ENCODE measurements at regions not wholly inside any gene's neighbourhood (a gene's known extent, or its start where the extent isn't known, plus 50 kb on each side); places are given as distances from the start of the nearest gene placed in this dataset.

DNA sequence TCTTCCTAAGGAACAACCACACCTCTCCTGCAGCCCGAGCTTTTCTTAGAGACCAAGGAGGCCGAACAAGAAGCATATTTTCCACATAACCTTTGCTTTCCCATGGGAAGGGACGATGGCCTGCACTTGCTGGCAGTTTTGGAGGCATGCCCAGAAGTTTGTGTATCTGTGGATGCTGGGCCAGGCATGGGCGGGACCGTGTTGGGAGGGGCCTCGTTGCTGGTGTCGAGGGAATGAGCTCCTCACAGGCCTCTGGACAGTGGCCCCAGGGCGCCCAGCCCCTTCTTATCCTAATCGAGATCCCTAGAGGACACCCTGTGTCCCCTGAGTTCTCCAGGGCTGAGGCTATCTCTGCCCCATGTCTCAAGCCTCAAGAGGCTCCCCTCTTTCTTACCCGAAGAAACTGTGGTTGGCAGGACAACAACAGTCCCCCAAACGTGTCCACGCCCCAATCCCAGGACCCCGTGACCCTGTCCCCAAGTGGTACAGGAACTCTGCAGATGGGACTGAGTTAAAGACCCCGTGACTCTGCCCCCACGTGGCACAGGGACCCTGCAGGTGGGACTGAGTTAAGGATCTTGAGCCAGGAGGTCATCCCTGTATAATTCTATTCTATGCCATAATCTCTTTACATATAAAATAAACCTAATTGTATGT is 99.5 kb upstream of the BHLHE23 start:
- no peaks in the 10 kb centered on the region for H4K20me1 ChIP-seq (replicated peaks; ENCODE audit: control insufficient read depth, extremely low read depth, insufficient read depth, low read length)
- H3K9ac ChIP-seq (replicated peaks; ENCODE audit: extremely low read depth, insufficient read depth, low read length) = no peak overlapping the region
- ChIA-PET CTCF (no interaction called here), POLR2A (no interaction called here)
- no peaks in the 10 kb centered on the region for H3K36me3 ChIP-seq (ENCODE audit: control insufficient read depth in 2 of 2, extremely low read depth in 1 of 2, insufficient read depth in 2 of 2, low read length in 2 of 2)
- H3K4me3 ChIP-seq (replicated peaks in 1 of 3; ENCODE audit: insufficient read depth in 1 of 3, low read depth in 1 of 3, low read length in 3 of 3) = no peak overlapping the region
- no peak overlapping the region for H3K27ac ChIP-seq (ENCODE audit: insufficient read depth, low read depth, low read length)
- no peak for FAIRE-seq
- dilution Hi-C loops (cut with MboI; ENCODE audit: extremely low pct_ligation_motif_present, low sequenced_read_pairs) = no loop called here
- H2AFZ ChIP-seq (ENCODE audit: low read depth, low read length) = no peak overlapping the region
- H3K4me1 ChIP-seq (ENCODE audit: control insufficient read depth, extremely low read depth, insufficient read depth, low read length) = peaks cover 4% of the 10 kb centered on the region
- intact Hi-C loops (cut with micrococcal nuclease) = no loop called here
- no peaks in the 10 kb centered on the region for H3K9me1 ChIP-seq (replicated peaks; ENCODE audit: control insufficient read depth, extremely low read depth, insufficient read depth, low read length)
- no peaks in the 10 kb centered on the region for H3K9me3 ChIP-seq (replicated peaks; ENCODE audit: control insufficient read depth, insufficient read depth, low read length)
- DNase-seq (ENCODE audit: low read depth, low spot score) = no peak
- no peak for TF ChIP-seq POLR2AphosphoS5 (IDR thresholded peaks at IDR 0.05; ENCODE audit: insufficient read depth, low read depth, low read length)
- no peak for TF ChIP-seq FOS (IDR thresholded peaks at IDR 0.05; ENCODE audit: borderline replicate concordance, insufficient read depth, low read length)
- TF ChIP-seq CTCF (IDR thresholded peaks at IDR 0.05; ENCODE audit: extremely low read depth in 1 of 2, insufficient read depth in 1 of 2, low read depth in 1 of 2, low read length in 2 of 2) = no peak
- no peak for TF ChIP-seq MYC (IDR thresholded peaks at IDR 0.05; ENCODE audit: low read depth, low read length)
- TF ChIP-seq GATA2 (IDR thresholded peaks at IDR 0.05; ENCODE audit: insufficient read depth, insufficient read length, low read depth, low read length) = no peak
- no peak for TF ChIP-seq POLR2A (IDR thresholded peaks at IDR 0.05; ENCODE audit: low read depth, low read length)
- TF ChIP-seq EZH2 (IDR thresholded peaks at IDR 0.05; ENCODE audit: borderline replicate concordance, low read depth, low read length, severe bottlenecking) = no peak
- no peak for TF ChIP-seq MAX (IDR thresholded peaks at IDR 0.05; ENCODE audit: insufficient read depth, insufficient read length)
- no peaks in the 10 kb centered on the region for H3K27me3 ChIP-seq (ENCODE audit: control insufficient read depth in 2 of 2, insufficient read depth in 2 of 2, low read length in 2 of 2)
- no peaks in the 10 kb centered on the region for H3K79me2 ChIP-seq (ENCODE audit: control insufficient read depth, insufficient read depth, low read length)
- no peak overlapping the region for H3K4me2 ChIP-seq (ENCODE audit: insufficient read depth, low read length)
- BruUV-seq (replicated peaks) = no TSS peak
